HG03103 (cell line): ENCODE measurements at regions not wholly inside any gene's neighbourhood (a gene's known extent, or its start where the extent isn't known, plus 50 kb on each side); places are given as distances from the start of the nearest gene placed in this dataset.

Source experiments
- ATAC-seq: cut with Tn5 transposase; IDR thresholded peaks from one replicate; pipeline ENCODE4 v1.9.1; 2021; ENCODE audit warnings: low read depth; ENCODE audit not compliant: unreplicated experiment

DNA sequence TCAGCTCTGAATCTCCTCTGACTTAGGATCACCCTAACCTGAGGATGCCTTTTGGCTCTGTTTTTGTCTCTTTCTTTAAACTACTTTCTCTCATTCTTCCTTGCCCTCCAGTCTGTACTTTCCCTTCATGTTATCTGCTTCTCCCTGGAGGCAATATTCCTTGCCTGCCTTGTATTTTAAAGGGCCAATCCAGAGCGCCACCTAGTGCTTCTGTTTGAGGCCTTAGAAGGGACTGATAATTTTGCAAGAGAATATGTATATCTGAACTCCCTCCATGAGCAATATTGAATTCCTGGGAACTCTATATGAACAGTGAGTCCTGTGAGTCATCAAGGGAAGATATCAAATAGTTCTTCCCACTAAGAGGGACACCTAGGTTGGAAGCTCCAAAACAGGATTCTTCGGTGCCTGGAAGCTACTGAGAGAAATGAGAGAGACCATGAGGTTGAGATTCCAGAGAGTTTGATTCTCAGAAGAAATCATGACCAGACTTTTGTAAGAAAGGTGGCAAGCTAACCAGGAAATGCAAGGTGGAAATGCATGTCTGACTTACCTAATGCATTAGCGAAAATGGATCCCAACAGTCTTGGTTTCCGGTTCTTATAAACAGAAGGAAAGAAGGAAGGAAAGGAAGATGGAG lies 203.8 kb upstream of the CD96 start:
- no peak for ATAC-seq

DNA sequence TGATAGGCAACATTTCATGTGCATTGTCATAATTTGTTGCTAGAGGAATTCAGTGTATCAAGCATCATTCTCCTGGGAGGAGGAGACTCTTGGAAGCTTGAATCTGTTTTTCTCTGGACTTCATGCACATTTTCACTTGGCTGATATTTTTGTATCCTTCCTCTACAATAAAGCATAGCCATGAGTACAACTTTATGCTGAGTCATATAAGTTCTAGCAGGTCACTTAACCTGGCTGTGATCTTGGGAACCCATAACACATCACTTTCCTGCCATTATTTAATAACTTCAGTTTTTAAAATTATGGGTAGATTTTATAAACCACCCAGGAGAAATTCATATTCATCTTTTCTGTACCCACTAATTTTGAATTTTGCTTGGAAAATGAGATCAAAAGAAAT lies 203.0 kb upstream of the CD96 start:
- ATAC-seq: no peak

- no peak for ATAC-seq
Measured at GRCh38 chr3:111351334-111351733, 190.7 kb upstream of the CD96 start.

DNA sequence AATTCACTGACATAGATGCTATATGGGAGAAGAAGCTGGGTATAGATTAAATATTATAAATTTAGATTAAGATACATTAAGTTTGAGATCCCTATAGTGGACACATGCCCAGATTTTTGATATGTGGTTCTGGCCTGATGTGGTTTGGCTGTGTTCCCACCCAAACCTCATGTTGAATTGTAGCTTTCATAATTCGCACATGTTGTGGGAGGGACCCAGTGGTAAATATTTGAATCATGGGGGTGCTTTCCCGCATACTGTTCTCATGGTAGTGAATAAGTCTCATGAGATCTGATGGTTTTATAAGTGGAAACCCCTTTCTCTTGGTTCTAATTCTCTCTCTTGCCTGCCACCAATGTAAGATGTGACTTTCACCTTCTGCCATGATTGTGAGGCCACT lies 189.4 kb upstream of the CD96 start:
- ATAC-seq: no peak

DNA sequence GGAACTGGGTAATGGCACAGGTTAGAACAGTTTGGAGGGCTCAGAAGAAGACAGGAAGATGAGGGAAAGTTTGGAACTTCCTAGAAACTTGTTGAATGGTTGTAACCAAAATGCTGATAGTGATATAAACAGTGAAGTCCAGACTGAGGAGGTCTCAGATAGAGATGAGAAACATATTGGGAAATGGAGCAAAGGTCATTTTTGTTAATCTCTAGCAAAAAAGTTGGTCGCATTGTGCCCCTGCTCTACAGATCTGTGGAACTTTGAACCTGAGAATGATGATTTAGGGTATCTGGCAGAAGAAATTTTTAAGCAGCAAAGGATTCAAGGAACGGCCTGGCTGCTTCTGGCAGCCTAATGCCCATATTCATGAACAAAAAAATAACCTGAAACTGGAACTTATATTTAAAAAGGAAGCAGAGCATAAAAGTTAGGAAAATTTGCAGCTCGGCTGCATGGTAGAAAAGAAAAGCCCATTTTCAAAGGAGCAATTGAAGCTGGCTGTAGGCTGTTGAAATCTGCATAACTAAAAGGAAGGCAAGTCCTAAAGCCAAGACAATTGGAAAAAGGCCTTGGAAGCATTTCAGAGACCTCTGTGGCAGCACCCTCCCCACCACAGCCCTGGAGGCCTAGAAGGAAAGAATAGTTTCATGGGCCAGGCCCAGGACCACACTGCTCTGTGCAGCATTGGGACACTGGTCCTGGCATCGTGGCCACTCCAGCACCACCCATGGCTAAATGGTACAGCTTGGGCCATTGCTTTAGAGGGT lies 182.6 kb upstream of the CD96 start:
- ATAC-seq: no peak

DNA sequence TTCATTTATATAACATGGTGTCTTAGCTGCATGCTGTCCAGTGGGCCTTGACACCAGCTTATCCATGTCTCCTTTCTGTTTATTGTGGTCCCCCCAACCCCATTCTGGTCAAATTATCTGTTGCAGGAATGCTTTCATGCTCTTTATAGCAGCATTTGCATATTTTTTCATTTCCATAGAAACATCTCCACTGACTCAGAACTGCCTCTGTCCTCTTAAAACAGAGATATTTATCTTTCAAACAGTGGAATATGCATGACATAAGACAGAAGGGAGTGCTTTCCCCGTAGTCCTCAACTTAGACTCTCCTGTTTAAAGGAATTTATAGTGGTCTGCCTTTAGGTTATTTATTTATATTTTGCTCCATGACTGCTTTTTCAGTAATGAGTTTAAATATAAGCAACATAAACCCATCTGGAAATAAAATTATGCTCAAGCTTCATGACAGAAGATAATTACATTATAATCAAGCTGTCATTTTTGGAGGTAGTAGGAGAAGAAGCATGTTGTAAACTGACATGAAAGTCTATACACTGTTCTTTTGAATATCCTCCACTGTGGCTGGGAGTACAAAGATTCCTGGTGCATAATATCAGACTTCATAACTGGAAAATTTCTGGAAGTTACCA lies 179.5 kb upstream of the CD96 start:
- no peak for ATAC-seq

DNA sequence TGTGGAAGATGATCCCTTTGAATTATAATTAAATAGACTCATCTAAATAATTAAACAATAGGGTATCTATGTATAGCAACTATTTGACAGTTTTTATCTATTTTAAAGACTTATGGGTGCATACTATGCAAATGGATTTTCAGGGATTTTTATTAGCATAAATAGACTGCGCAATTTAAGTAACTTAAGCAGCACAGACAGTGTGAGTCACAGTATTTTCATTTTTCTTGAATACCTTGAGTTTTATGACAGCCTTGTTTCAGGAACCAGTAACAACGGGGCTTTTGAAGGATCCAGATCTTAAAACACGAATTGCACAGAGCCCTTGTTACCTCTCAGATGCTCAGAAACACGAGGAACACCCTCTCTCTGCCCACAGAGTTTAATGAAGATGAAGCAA lies 175.5 kb upstream of the CD96 start:
- ATAC-seq: no peak

- no peak for ATAC-seq
Measured at GRCh38 chr3:111368056-111368455, 173.9 kb upstream of the CD96 start.

GRCh38 chr3:111369958-111370357 lies 172.0 kb upstream of the CD96 start:
- ATAC-seq: no peak

- ATAC-seq: no peak
Measured at GRCh38 chr3:111373239-111373638, 168.8 kb upstream of the CD96 start.

GRCh38 chr3:111373861-111374260 lies 168.1 kb upstream of the CD96 start:
- no peak for ATAC-seq

DNA sequence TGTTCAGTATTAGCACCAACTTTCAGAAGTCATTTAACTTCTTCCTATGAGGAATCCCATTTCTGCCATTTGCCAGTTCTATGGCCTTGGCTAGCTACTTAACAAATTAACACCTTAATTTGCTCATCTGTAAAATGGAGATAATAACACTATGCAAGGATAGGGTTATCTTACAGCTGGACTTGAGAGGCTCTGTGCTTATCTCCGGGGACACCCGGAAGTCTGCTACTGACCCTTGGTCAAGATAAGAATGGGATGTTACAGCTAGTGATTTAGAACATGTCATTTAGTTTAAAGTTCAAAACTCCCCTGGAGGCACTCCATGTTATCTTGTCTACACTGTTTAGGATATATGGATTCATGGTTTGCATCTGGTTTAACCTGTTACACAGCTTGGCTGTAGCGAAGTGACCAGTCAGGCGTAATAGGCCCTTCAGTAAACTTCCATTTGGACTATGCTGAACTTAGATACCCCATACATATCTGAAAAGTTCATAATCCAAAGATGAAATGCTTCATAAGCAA lies 156.0 kb upstream of the CD96 start:
- ATAC-seq: no peak

- no peak for ATAC-seq
Measured at GRCh38 chr3:111392894-111393398, 149.1 kb upstream of the CD96 start.

GRCh38 chr3:111412656-111413055 lies 129.3 kb upstream of the CD96 start:
- no peak for ATAC-seq

DNA sequence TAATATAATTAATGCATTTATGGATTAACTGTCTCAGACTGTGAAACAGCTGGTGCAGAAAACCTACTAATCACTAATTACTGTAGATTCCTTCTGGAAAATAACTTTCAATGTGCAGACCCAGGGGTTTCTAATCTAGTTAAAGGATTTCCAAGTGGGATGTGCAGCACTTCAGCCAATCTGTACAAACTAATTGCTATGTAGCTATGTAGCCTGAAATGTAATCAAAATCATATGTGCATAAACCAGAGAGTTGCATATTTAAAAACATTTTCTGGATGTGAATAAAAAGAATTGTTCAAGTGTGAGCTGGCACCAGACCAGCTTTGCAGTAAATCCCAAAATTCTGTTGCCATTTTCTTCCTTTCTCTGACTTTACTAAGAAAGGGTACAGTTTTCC lies 127.5 kb upstream of the CD96 start:
- ATAC-seq: no peak

GRCh38 chr3:111415018-111415417 lies 127.0 kb upstream of the CD96 start:
- ATAC-seq: no peak

GRCh38 chr3:111418391-111418790 lies 123.6 kb upstream of the CD96 start:
- no peak for ATAC-seq

GRCh38 chr3:111428301-111428700 lies 113.7 kb upstream of the CD96 start:
- no peak for ATAC-seq

DNA sequence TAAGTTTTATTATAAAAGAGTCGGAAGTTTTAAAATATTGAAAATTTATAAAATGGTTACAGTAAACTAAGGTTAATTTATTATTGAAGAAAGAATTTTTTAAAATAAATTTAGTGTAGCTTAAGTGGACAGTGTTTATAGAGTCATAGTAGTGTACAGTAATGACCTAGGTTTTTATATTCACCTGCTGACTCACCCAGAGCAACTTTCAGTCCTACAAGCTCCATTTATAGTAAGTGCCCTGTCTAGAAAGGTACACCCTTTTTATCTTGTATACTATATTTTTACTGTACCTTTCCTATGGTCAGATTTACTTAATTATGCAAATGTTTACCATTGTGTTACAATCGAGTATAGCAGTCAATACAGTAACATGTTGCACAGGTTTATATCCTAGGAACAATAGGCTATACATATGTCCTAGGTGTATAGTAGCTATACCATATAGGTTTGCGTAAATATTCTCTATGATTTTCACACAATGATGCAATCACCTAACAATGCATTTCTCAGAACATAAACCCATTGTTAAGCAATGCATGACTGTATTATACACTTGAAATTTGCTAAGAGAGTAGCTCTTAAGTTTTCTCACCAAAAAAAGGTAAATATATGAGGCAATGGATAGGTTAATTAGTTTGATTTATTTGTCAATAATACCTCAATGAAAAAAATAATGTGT lies 106.9 kb upstream of the CD96 start:
- no peak for ATAC-seq

DNA sequence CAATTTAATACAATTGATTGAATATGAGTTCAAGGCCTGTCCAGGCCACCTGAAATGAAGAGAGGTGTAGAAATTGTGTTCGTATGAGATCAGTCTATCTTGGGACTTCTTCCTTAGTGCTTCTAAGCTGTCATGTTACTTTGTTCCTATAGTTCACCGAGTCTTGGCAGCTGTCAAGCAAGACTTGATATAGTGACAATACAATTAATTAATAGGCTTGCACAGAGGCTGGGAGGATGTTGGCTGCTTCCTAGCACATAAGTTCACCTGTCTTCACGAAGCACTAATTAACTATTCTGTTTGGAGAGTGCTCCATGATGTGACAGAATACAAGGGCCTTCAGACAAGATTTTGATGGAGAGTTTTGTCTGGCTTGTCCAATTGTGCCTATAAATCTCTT lies 103.7 kb upstream of the CD96 start:
- ATAC-seq: no peak

DNA sequence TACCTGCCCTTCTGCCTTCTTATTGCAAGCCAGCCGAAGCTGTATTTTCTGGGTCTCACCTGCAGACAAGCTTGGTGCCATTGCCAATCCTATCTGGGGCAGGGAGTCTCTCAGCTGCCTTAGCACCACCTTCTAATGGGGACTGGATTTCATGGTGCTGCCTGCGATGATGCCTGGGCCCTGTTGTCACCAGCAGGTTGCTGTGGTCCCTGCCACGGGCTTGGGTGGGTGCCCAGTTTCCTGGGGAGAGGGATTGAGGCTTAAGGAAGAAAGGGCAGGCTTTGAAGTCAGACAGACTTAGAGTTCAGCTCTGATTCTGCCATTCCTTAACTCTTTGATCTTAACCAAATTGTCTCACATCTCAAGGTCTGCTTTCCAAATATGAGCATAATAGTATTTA lies 87.4 kb upstream of the CD96 start:
- ATAC-seq: no peak
